ENCODE measurements at regions not wholly inside any gene's neighbourhood (a gene's known extent, or its start where the extent isn't known, plus 50 kb on each side); places are given as distances from the start of the nearest gene placed in this dataset.
"Not testable (repeated sequence)": the region's sequence is repeated elsewhere in the genome, so short reads cannot be mapped to it uniquely, and the experiment has no call there.

- in situ Hi-C loops (cut with HindIII; ENCODE audit: low sequenced_read_pairs) = no loop called here
These were observed 381.6 kb downstream of the UTRN start for GRCh38 chr6:144666781-144667180.

- in situ Hi-C loops (cut with HindIII; ENCODE audit: low sequenced_read_pairs) = no loop called here
These were observed 382.7 kb downstream of the UTRN start for GRCh38 chr6:144667532-144668503.

GRCh38 chr6:144670259-144670658 lies 385.1 kb downstream of the UTRN start:
- in situ Hi-C loops (cut with HindIII; ENCODE audit: low sequenced_read_pairs) = not testable (repeated sequence)

GRCh38 chr6:144673807-144674206 lies 388.7 kb downstream of the UTRN start:
- in situ Hi-C loops (cut with HindIII; ENCODE audit: low sequenced_read_pairs) = no loop called here

- in situ Hi-C loops (cut with HindIII; ENCODE audit: low sequenced_read_pairs) = no loop called here
These were observed 390.2 kb downstream of the UTRN start for GRCh38 chr6:144675231-144675861.

- in situ Hi-C loops (cut with HindIII; ENCODE audit: low sequenced_read_pairs) = not testable (repeated sequence)
These were observed 391.2 kb downstream of the UTRN start for GRCh38 chr6:144676310-144676709.

- in situ Hi-C loops (cut with HindIII; ENCODE audit: low sequenced_read_pairs) = not testable (repeated sequence)
These were observed 392.1 kb downstream of the UTRN start for GRCh38 chr6:144677263-144677662.

- in situ Hi-C loops (cut with HindIII; ENCODE audit: low sequenced_read_pairs) = no loop called here
These were observed 393.7 kb downstream of the UTRN start for GRCh38 chr6:144678844-144679243.

GRCh38 chr6:144681334-144681733 lies 396.2 kb downstream of the UTRN start:
- in situ Hi-C loops (cut with HindIII; ENCODE audit: low sequenced_read_pairs) = no loop called here

GRCh38 chr6:144683216-144684070 lies 398.3 kb downstream of the UTRN start:
- in situ Hi-C loops (cut with HindIII; ENCODE audit: low sequenced_read_pairs) = no loop called here

- in situ Hi-C loops (cut with HindIII; ENCODE audit: low sequenced_read_pairs) = no loop called here
These were observed 403.6 kb downstream of the UTRN start for GRCh38 chr6:144688713-144689112.

GRCh38 chr6:144689503-144690040 lies 404.4 kb downstream of the UTRN start:
- in situ Hi-C loops (cut with HindIII; ENCODE audit: low sequenced_read_pairs) = no loop called here

- in situ Hi-C loops (cut with HindIII; ENCODE audit: low sequenced_read_pairs) = no loop called here
These were observed 405.0 kb downstream of the UTRN start for GRCh38 chr6:144690133-144690532.

GRCh38 chr6:144690666-144691065 lies 405.5 kb downstream of the UTRN start:
- in situ Hi-C loops (cut with HindIII; ENCODE audit: low sequenced_read_pairs) = no loop called here

GRCh38 chr6:144692050-144692449 lies 406.9 kb downstream of the UTRN start:
- in situ Hi-C loops (cut with HindIII; ENCODE audit: low sequenced_read_pairs) = not testable (repeated sequence)

GRCh38 chr6:144695858-144696533 lies 410.9 kb downstream of the UTRN start:
- in situ Hi-C loops (cut with HindIII; ENCODE audit: low sequenced_read_pairs) = no loop called here

- in situ Hi-C loops (cut with HindIII; ENCODE audit: low sequenced_read_pairs) = no loop called here
These were observed 411.7 kb downstream of the UTRN start for GRCh38 chr6:144696610-144697368.

- in situ Hi-C loops (cut with HindIII; ENCODE audit: low sequenced_read_pairs) = no loop called here
These were observed 412.2 kb downstream of the UTRN start for GRCh38 chr6:144697369-144697760.

- in situ Hi-C loops (cut with HindIII; ENCODE audit: low sequenced_read_pairs) = no loop called here
These were observed 412.7 kb downstream of the UTRN start for GRCh38 chr6:144697801-144698200.

- in situ Hi-C loops (cut with HindIII; ENCODE audit: low sequenced_read_pairs) = no loop called here
These were observed 417.6 kb downstream of the UTRN start for GRCh38 chr6:144702781-144703180.
